ENCODE measurements at regions not wholly inside any gene's neighbourhood (a gene's known extent, or its start where the extent isn't known, plus 50 kb on each side); places are given as distances from the start of the nearest gene placed in this dataset.

GRCh38 chr7:69067397-69067796, 530.9 kb upstream of the AUTS2 start:
- TF ChIP-seq CTCF (conservative IDR thresholded peaks at IDR 0.05; ENCODE audit: low read depth, low read length) (no peak), EZH2 (IDR thresholded peaks at IDR 0.05; ENCODE audit: low read length, unreplicated experiment) (no peak)
